IMR-90 (cell line): ENCODE measurements at regions not wholly inside any gene's neighbourhood (a gene's known extent, or its start where the extent isn't known, plus 50 kb on each side); places are given as distances from the start of the nearest gene placed in this dataset.

Source experiments
- ATAC-seq: fragments of 200-7000 bp; cut with Tn5 transposase; 2 replicates; pipeline ENCODE4 v1.9.1; 2020; ENCODE audit warnings: low read depth, mild to moderate bottlenecking, moderate library complexity
- BruUV-seq: library from RNA; stranded (reverse); fragments of 400-500 nt; replicated peaks from 2 replicates; lab custom pipeline; 2021; lab: Mats Ljungman, UMichigan
- CTCF ChIA-PET: fragments of 300-600 bp; formaldehyde crosslinking; extraction: SDS; loops from one replicate; lab custom pipeline; 2021; ENCODE audit warnings: antibody characterized with exemption; lab: Yijun Ruan, JAX
- POLR2A ChIA-PET: fragments of 300-600 bp; sonication (Branson Sonifier 250); formaldehyde crosslinking; loops from one replicate; lab custom pipeline; 2022; ENCODE audit warnings: antibody characterized with exemption; ENCODE audit not compliant: unreplicated experiment; lab: Charles Lee
- DNase-seq: peaks from one replicate; pipeline ENCODE4 v3.0.0; 2013
- H2AFZ ChIP-seq: replicated peaks from 2 replicates; pipeline ENCODE3; 2013; ENCODE audit warnings: low read length, mild to moderate bottlenecking; ENCODE audit not compliant: poor library complexity
- H2AK5ac ChIP-seq: 2 replicates; pipeline ENCODE4 v1.6.1; 2013; ENCODE audit warnings: low read depth, low read length, inconsistent platforms
- H2AK9ac ChIP-seq: replicated peaks from 2 replicates; pipeline ENCODE3; 2013; ENCODE audit warnings: mild to moderate bottlenecking, low read depth, low read length, moderate library complexity; ENCODE audit not compliant: poor library complexity
- H2BK120ac ChIP-seq: 2 replicates; pipeline ENCODE4 v1.6.1; 2013; ENCODE audit warnings: low read depth, low read length, inconsistent platforms
- H2BK15ac ChIP-seq: 3 replicates; pipeline ENCODE4 v1.6.1; 2013; ENCODE audit warnings: low read depth, low read length, inconsistent platforms
- H2BK20ac ChIP-seq: 2 replicates; pipeline ENCODE4 v1.6.1; 2013; ENCODE audit warnings: low read depth, mild to moderate bottlenecking, inconsistent platforms, low read length, moderate library complexity
- H2BK5ac ChIP-seq: 2 replicates; pipeline ENCODE4 v1.6.1; 2013; ENCODE audit warnings: mild to moderate bottlenecking, low read depth, low read length, inconsistent platforms; ENCODE audit not compliant: poor library complexity, severe bottlenecking
- H3K14ac ChIP-seq: replicated peaks from 2 replicates; pipeline ENCODE4 v1.6.1; 2013; ENCODE audit warnings: low read depth, low read length, inconsistent platforms
- H3K18ac ChIP-seq: 2 replicates; pipeline ENCODE4 v1.6.1; 2013; ENCODE audit warnings: low read depth, low read length, control low read depth
- H3K23ac ChIP-seq: 2 replicates; pipeline ENCODE4 v1.6.1; 2013; ENCODE audit warnings: low read depth, low read length, inconsistent platforms
- H3K27ac ChIP-seq: 2 replicates; pipeline ENCODE4 v1.5.1; 2013; ENCODE audit warnings: mild to moderate bottlenecking, control low read depth, low read length; ENCODE audit not compliant: insufficient read depth
- H3K27me3 ChIP-seq: 2 replicates; pipeline ENCODE4 v1.6.1; 2013; ENCODE audit warnings: low read length; ENCODE audit not compliant: control insufficient read depth, insufficient read depth
- H3K36me3 ChIP-seq: 2 replicates; pipeline ENCODE4 v1.6.1; 2013; ENCODE audit warnings: low read length, mixed read lengths; ENCODE audit not compliant: control insufficient read depth, insufficient read depth
- H3K4ac ChIP-seq: 2 replicates; pipeline ENCODE4 v1.6.1; 2013; ENCODE audit warnings: low read depth, low read length, inconsistent platforms
- H3K4me1 ChIP-seq: 2 replicates; pipeline ENCODE4 v1.6.1; 2013; ENCODE audit warnings: low read length, mixed read lengths; ENCODE audit not compliant: control insufficient read depth, insufficient read depth
- H3K4me2 ChIP-seq: 2 replicates; pipeline ENCODE4 v1.6.1; 2013; ENCODE audit warnings: low read depth, mild to moderate bottlenecking, control low read depth, low read length, moderate library complexity
- H3K4me3 ChIP-seq: 2 replicates; pipeline ENCODE4 v1.5.1; 2013; ENCODE audit warnings: low read depth, mild to moderate bottlenecking, control low read depth, low read length, moderate library complexity; ENCODE audit not compliant: insufficient read depth
- H3K56ac ChIP-seq: 2 replicates; pipeline ENCODE4 v1.6.1; 2013; ENCODE audit warnings: low read length, inconsistent platforms; ENCODE audit not compliant: insufficient read depth; ENCODE audit errors: extremely low read depth
- H3K79me1 ChIP-seq, 2 experiments: 2 replicates each; pipeline ENCODE4 v1.6.1; 2013; ENCODE audit warnings: low read length in 2 of 2, inconsistent platforms in 1 of 2, low read depth in 1 of 2
- H3K9ac ChIP-seq: 2 replicates; pipeline ENCODE4 v1.6.1; 2013; ENCODE audit warnings: low read depth, low read length, control low read depth
- H3K9me1 ChIP-seq: 2 replicates; pipeline ENCODE4 v1.6.1; 2013; ENCODE audit warnings: low read length, inconsistent platforms; ENCODE audit not compliant: insufficient read depth
- H3K9me3 ChIP-seq: 2 replicates; pipeline ENCODE4 v1.6.1; 2013; ENCODE audit warnings: low read length; ENCODE audit not compliant: control insufficient read depth, insufficient read depth
- H4K20me1 ChIP-seq: 2 replicates; pipeline ENCODE4 v1.6.1; 2013; ENCODE audit warnings: low read length, inconsistent platforms; ENCODE audit not compliant: insufficient read depth
- H4K5ac ChIP-seq: 2 replicates; pipeline ENCODE4 v1.6.1; 2013; ENCODE audit warnings: mild to moderate bottlenecking, low read depth, low read length, control low read depth
- H4K8ac ChIP-seq, 2 experiments: 2 replicates each; pipeline ENCODE4 v1.6.1; 2013; ENCODE audit warnings: low read depth in 2 of 2, low read length in 2 of 2, control low read depth in 1 of 2, inconsistent platforms in 1 of 2
- H4K91ac ChIP-seq: 2 replicates; pipeline ENCODE4 v1.6.1; 2013; ENCODE audit warnings: low read depth, low read length, inconsistent platforms; ENCODE audit not compliant: insufficient read depth
- CHD1 ChIP-seq: IDR thresholded peaks from 2 replicates; pipeline ENCODE4 v1.6.1; 2012; ENCODE audit warnings: low read depth, low read length, improper control_type of control experiment
- WGBS, 2 experiments: methylation state at CpG; one replicate each; pipeline versions ENCODE4 v1.1.5 to v1.1.7; 2013; ENCODE audit warnings: missing lambda C conversion rate in 2 of 2; ENCODE audit not compliant: insufficient read length in 1 of 2; ENCODE audit errors: extremely low coverage in 2 of 2; 5-methylcytosine and 5-hydroxymethylcytosine counted together
- dilution Hi-C: fragments of 300-500 bp; cut with HindIII; formaldehyde crosslinking; loops from one replicate; pipeline ENCODE4 v1.14.3; 2018; ENCODE audit warnings: low sequenced_read_pairs; ENCODE audit not compliant: unreplicated experiment
- in situ Hi-C: fragments of 300-500 bp; cut with MboI; formaldehyde crosslinking; loops from 3 replicates; pipeline ENCODE4 v1.14.3; 2019; ENCODE audit warnings: low sequenced_read_pairs, inconsistent platforms, mixed read lengths
- intact Hi-C: fragments of 100-400 bp; cut with micrococcal nuclease; formaldehyde crosslinking; loops from 2 replicates; pipeline ENCODE4 v1.10.0; 2022

GRCh38 chr1:195251900-195252299, 1356.3 kb downstream of the KCNT2 start:
- no peaks in the 10 kb centered on the region for H3K4me1 ChIP-seq
- in situ Hi-C loops, result no loop called here
- H3K4me3 ChIP-seq, result no peak overlapping the region
- no peaks in the 10 kb centered on the region for H3K27me3 ChIP-seq
- no peak overlapping the region for H2AFZ ChIP-seq
- no peak overlapping the region for H3K23ac ChIP-seq
- H3K18ac ChIP-seq, result no peak overlapping the region
- H3K36me3 ChIP-seq, result no peaks in the 10 kb centered on the region
- H4K91ac ChIP-seq, result no peak overlapping the region
- no peak overlapping the region for H3K9ac ChIP-seq
- ChIA-PET POLR2A (no interaction called here), CTCF (no interaction called here)
- no TSS peak for BruUV-seq
- H2BK20ac ChIP-seq, result no peak overlapping the region
- H4K8ac ChIP-seq, result no peak overlapping the region
- H3K4ac ChIP-seq, result no peak overlapping the region
- no peak overlapping the region for H2BK5ac ChIP-seq
- dilution Hi-C loops, result no loop called here
- ATAC-seq (no peak), DNase-seq (no peak)
- no peaks in the 10 kb centered on the region for H3K9me3 ChIP-seq
- H4K20me1 ChIP-seq, result no peaks in the 10 kb centered on the region
- H3K9me1 ChIP-seq, result no peaks in the 10 kb centered on the region
- no peak overlapping the region; the same call in 1 of the 2 replicates for H3K56ac ChIP-seq
- no peak overlapping the region for H2BK15ac ChIP-seq
- WGBS, 2 experiments, result no CpG with 5 or more reads among the region's 4 CpGs
- TF ChIP-seq CHD1, result no peak
- H2BK120ac ChIP-seq, result no peak overlapping the region
- H3K4me2 ChIP-seq, result no peak overlapping the region
- intact Hi-C loops, result no loop called here
- no peak overlapping the region for H3K14ac ChIP-seq
- H2AK9ac ChIP-seq, result no peak overlapping the region
- no peak overlapping the region for H4K5ac ChIP-seq
- no peak overlapping the region for H3K27ac ChIP-seq
- H2AK5ac ChIP-seq, result no peak overlapping the region
- no peaks in the 10 kb centered on the region for H3K79me1 ChIP-seq
